ENCODE measurements at regions not wholly inside any gene's neighbourhood (a gene's known extent, or its start where the extent isn't known, plus 50 kb on each side); places are given as distances from the start of the nearest gene placed in this dataset.
A peak's percentile ranks its signal among the peaks of the same experiment; 100 is the strongest.

DNA sequence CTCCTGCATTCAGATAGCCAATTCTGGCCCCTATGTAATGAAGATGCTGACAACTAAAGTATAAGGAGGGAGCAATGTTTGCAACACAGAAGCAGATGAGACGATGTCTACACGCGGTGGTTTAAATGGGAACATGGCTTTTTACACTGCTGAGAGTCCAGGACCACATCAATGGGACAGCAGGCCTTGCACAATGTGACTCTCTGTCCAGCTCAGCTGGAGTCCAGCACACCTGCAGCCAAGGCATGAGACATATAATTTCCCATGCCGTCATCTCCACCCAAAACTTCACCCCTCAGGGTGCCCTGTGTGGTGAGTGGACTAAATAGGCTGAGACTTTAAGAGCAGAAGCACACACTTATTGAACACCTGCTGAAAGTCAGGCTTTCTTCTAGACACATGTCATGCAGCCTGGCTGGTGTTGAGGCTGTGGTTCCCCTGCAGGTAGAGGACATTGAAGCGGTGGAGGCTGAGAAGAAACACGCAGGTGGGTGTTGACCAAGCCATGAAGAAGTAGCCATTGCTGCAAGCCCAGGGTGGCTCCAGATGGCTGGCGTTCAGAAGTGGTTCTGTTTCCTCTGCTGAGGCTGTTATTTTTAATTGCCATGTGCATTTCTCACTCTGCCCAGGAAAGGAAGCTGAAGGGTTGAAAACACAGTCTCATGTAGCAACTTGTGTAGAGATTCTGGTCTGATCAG, 345.6 kb downstream of the MYCN start:
- no peak for DNase-seq (ENCODE audit: low read depth)
- H3K4me3 ChIP-seq (ENCODE audit: low read depth, low read length): no peak overlapping the region
- TF ChIP-seq, protein P1, sequence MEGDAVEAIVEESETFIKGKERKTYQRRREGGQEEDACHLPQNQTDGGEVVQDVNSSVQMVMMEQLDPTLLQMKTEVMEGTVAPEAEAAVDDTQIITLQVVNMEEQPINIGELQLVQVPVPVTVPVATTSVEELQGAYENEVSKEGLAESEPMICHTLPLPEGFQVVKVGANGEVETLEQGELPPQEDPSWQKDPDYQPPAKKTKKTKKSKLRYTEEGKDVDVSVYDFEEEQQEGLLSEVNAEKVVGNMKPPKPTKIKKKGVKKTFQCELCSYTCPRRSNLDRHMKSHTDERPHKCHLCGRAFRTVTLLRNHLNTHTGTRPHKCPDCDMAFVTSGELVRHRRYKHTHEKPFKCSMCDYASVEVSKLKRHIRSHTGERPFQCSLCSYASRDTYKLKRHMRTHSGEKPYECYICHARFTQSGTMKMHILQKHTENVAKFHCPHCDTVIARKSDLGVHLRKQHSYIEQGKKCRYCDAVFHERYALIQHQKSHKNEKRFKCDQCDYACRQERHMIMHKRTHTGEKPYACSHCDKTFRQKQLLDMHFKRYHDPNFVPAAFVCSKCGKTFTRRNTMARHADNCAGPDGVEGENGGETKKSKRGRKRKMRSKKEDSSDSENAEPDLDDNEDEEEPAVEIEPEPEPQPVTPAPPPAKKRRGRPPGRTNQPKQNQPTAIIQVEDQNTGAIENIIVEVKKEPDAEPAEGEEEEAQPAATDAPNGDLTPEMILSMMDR (IDR thresholded peaks at IDR 0.05; ENCODE audit: control insufficient read depth, extremely low read depth, insufficient read depth): no peak

- TF ChIP-seq, protein P1 (IDR thresholded peaks at IDR 0.05; ENCODE audit: control insufficient read depth, extremely low read depth, insufficient read depth): no peak
- no peak overlapping the region for H3K4me3 ChIP-seq (ENCODE audit: low read depth, low read length)
- DNase-seq (ENCODE audit: low read depth): no peak
Measured at GRCh38 chr2:16284941-16285625, 344.7 kb downstream of the MYCN start.

- DNase-seq (ENCODE audit: low read depth): no peak
- H3K4me3 ChIP-seq (ENCODE audit: low read depth, low read length): no peak overlapping the region
- TF ChIP-seq, protein P1 (IDR thresholded peaks at IDR 0.05; ENCODE audit: control insufficient read depth, extremely low read depth, insufficient read depth): no peak
Measured at GRCh38 chr2:16283071-16283850, 342.9 kb downstream of the MYCN start.

DNA sequence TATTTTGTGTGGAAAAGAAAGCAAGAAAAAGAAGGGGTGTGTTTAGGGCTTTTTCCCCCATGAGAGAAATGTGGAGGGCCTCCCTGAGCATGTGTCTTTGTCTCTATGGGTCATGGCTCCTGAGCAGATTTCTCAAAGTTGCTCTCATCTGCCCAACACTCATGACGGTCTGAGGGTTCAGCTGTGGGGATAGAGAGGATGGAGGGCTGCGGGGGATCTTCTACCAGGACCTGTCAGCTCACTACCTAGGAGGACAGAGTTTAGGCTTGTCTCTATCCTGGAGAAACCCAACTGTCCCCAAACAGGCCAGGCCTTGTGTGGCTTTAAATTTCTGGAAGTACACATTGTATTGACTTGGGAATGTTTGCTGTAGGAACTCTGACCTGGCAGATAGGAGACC, 342.2 kb downstream of the MYCN start:
- DNase-seq (ENCODE audit: low read depth): no peak
- H3K4me3 ChIP-seq (ENCODE audit: low read depth, low read length): no peak overlapping the region
- TF ChIP-seq, protein P1 (IDR thresholded peaks at IDR 0.05; ENCODE audit: control insufficient read depth, extremely low read depth, insufficient read depth): no peak

GRCh38 chr2:16281451-16282335, 341.3 kb downstream of the MYCN start:
- no peak for DNase-seq (ENCODE audit: low read depth)
- no peak overlapping the region for H3K4me3 ChIP-seq (ENCODE audit: low read depth, low read length)
- TF ChIP-seq, protein P1 (IDR thresholded peaks at IDR 0.05; ENCODE audit: control insufficient read depth, extremely low read depth, insufficient read depth): peak; percentile 68

- TF ChIP-seq, protein P1 (IDR thresholded peaks at IDR 0.05; ENCODE audit: control insufficient read depth, extremely low read depth, insufficient read depth): no peak
- H3K4me3 ChIP-seq (ENCODE audit: low read depth, low read length): no peak overlapping the region
- no peak for DNase-seq (ENCODE audit: low read depth)
Measured at GRCh38 chr2:16280081-16280480, 339.7 kb downstream of the MYCN start.

Measured in LNCaP clone FGC (cell line).